ENCODE measurements at regions not wholly inside any gene's neighbourhood (a gene's known extent, or its start where the extent isn't known, plus 50 kb on each side); places are given as distances from the start of the nearest gene placed in this dataset.
A peak's percentile ranks its signal among the peaks of the same experiment; 100 is the strongest.

- no peak for DNase-seq (ENCODE audit: low read depth)
- in situ Hi-C loops (cut with HindIII; ENCODE audit: low sequenced_read_pairs), result no loop called here
- no peak overlapping the region for H3K4me3 ChIP-seq (ENCODE audit: low read depth, low read length)
- TF ChIP-seq CTCF (IDR thresholded peaks at IDR 0.05; ENCODE audit: low read depth, low read length, missing control alignments), result no peak
Observed at GRCh38 chr6:14804001-14804784, 441.7 kb upstream of the JARID2 start.

GRCh38 chr6:14804785-14805210 lies 441.1 kb upstream of the JARID2 start:
- no peak overlapping the region for H3K4me3 ChIP-seq (ENCODE audit: low read depth, low read length)
- in situ Hi-C loops (cut with HindIII; ENCODE audit: low sequenced_read_pairs), result loop anchor here (5.0 kb wide), 1 partner anchor 68 kb away; no protein-coding TSS in a partner anchor
- no peak for TF ChIP-seq CTCF (IDR thresholded peaks at IDR 0.05; ENCODE audit: low read depth, low read length, missing control alignments)
- peak; percentile 82 for DNase-seq (ENCODE audit: low read depth)

- DNase-seq (ENCODE audit: low read depth), result no peak
- in situ Hi-C loops (cut with HindIII; ENCODE audit: low sequenced_read_pairs), result loop anchor here (5.0 kb wide), 1 partner anchor 66 kb away; no protein-coding TSS in a partner anchor
- TF ChIP-seq CTCF (IDR thresholded peaks at IDR 0.05; ENCODE audit: low read depth, low read length, missing control alignments), result no peak
- no peak overlapping the region for H3K4me3 ChIP-seq (ENCODE audit: low read depth, low read length)
Observed at GRCh38 chr6:14806101-14806500, 439.8 kb upstream of the JARID2 start.

DNA sequence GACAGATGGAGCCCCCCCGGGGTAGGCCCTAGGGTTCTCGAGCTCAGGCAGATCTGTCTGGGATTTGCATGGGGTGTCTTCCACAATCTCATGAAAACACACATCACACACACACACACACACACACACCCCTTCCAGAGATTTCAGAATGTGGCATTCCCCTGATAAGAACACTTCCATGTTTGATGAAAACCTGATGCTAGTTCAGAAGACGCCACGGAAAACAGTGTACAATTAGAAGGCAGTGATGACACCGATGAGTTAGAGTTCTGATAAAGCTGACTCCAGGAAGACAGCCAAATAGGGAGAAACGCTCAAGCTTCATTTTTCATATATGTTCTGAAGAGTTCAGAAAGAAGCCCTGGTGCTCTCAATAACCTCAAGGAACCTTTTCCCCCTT lies 438.7 kb upstream of the JARID2 start:
- no peak for TF ChIP-seq CTCF (IDR thresholded peaks at IDR 0.05; ENCODE audit: low read depth, low read length, missing control alignments)
- H3K4me3 ChIP-seq (ENCODE audit: low read depth, low read length), result no peak overlapping the region
- in situ Hi-C loops (cut with HindIII; ENCODE audit: low sequenced_read_pairs), result loop anchor here (5.0 kb wide), 1 partner anchor 65 kb away; no protein-coding TSS in a partner anchor
- no peak for DNase-seq (ENCODE audit: low read depth)

GRCh38 chr6:14807971-14808370 lies 437.9 kb upstream of the JARID2 start:
- no peak for TF ChIP-seq CTCF (IDR thresholded peaks at IDR 0.05; ENCODE audit: low read depth, low read length, missing control alignments)
- in situ Hi-C loops (cut with HindIII; ENCODE audit: low sequenced_read_pairs), result loop anchor here (5.0 kb wide), 1 partner anchor 64 kb away; no protein-coding TSS in a partner anchor
- no peak overlapping the region for H3K4me3 ChIP-seq (ENCODE audit: low read depth, low read length)
- no peak for DNase-seq (ENCODE audit: low read depth)

GRCh38 chr6:14810021-14810420 lies 435.8 kb upstream of the JARID2 start:
- TF ChIP-seq CTCF (IDR thresholded peaks at IDR 0.05; ENCODE audit: low read depth, low read length, missing control alignments), result no peak
- no peak for DNase-seq (ENCODE audit: low read depth)
- H3K4me3 ChIP-seq (ENCODE audit: low read depth, low read length), result no peak overlapping the region
- in situ Hi-C loops (cut with HindIII; ENCODE audit: low sequenced_read_pairs), result no loop called here

All from astrocyte of the cerebellum (primary cell).